HEK293T (cell line): ENCODE measurements at regions not wholly inside any gene's neighbourhood (a gene's known extent, or its start where the extent isn't known, plus 50 kb on each side); places are given as distances from the start of the nearest gene placed in this dataset.

Experiments used
- CTCF ChIA-PET: fragments of 350-600 bp; formaldehyde crosslinking; extraction: SDS; loops from one replicate; lab custom pipeline; 2021; ENCODE audit warnings: antibody characterized with exemption, inconsistent platforms; lab: Yijun Ruan, JAX
- POLR2A ChIA-PET: fragments of 350-600 bp; formaldehyde crosslinking; extraction: SDS; loops from one replicate; lab custom pipeline; 2020; ENCODE audit warnings: antibody characterized with exemption, inconsistent platforms; lab: Yijun Ruan, JAX
- DNase-seq: peaks from one replicate; pipeline ENCODE4 v3.0.0; 2012; ENCODE audit warnings: mixed read lengths; ENCODE audit errors: extremely low spot score
- ARNT ChIP-seq: fragments of 450-650 bp; IDR thresholded peaks from 2 replicates; pipeline ENCODE4 v1.6.1; 2017; ENCODE audit warnings: mild to moderate bottlenecking
- BHLHE40 ChIP-seq: fragments of 450-650 bp; IDR thresholded peaks from 2 replicates; pipeline ENCODE4 v1.6.1; 2016; ENCODE audit warnings: mild to moderate bottlenecking, moderate library complexity, borderline replicate concordance
- CTBP1 ChIP-seq: fragments of 450-650 bp; IDR thresholded peaks from 2 replicates; pipeline ENCODE4 v1.6.1; 2016; ENCODE audit warnings: borderline replicate concordance
- ELF4 ChIP-seq: fragments of 450-650 bp; IDR thresholded peaks from 2 replicates; pipeline ENCODE4 v1.6.1; 2017; ENCODE audit warnings: antibody characterized with exemption
- FOXA1 ChIP-seq: fragments of 450-650 bp; IDR thresholded peaks from 2 replicates; pipeline ENCODE4 v1.6.1; 2016; ENCODE audit warnings: mild to moderate bottlenecking
- FOXK2 ChIP-seq: fragments of 450-650 bp; IDR thresholded peaks from 2 replicates; pipeline ENCODE4 v1.6.1; 2016; ENCODE audit warnings: mild to moderate bottlenecking
- FOXM1 ChIP-seq: fragments of 450-650 bp; IDR thresholded peaks from 2 replicates; pipeline ENCODE4 v1.6.1; 2017; ENCODE audit warnings: mild to moderate bottlenecking, borderline replicate concordance
- HDGF ChIP-seq: fragments of 450-650 bp; IDR thresholded peaks from 2 replicates; pipeline ENCODE4 v1.6.1; 2017; ENCODE audit warnings: antibody characterized with exemption, borderline replicate concordance
- L3MBTL2 ChIP-seq: fragments of 450-650 bp; conservative IDR thresholded peaks from 2 replicates; pipeline ENCODE4 v1.6.1; 2016; ENCODE audit warnings: mild to moderate bottlenecking
- LEF1 ChIP-seq: fragments of 450-650 bp; IDR thresholded peaks from 2 replicates; pipeline ENCODE4 v1.6.1; 2017; ENCODE audit warnings: mild to moderate bottlenecking, borderline replicate concordance
- NFRKB ChIP-seq: fragments of 450-650 bp; IDR thresholded peaks from 2 replicates; pipeline ENCODE4 v1.6.1; 2016; ENCODE audit warnings: mild to moderate bottlenecking, moderate library complexity
- SP1 ChIP-seq: fragments of 450-650 bp; IDR thresholded peaks from 2 replicates; pipeline ENCODE4 v1.6.1; 2017
- SUZ12 ChIP-seq: fragments of 450-650 bp; IDR thresholded peaks from 2 replicates; pipeline ENCODE4 v1.6.1; 2016; ENCODE audit warnings: mild to moderate bottlenecking
- TARDBP ChIP-seq: fragments of 450-650 bp; IDR thresholded peaks from 2 replicates; pipeline ENCODE4 v1.6.1; 2016
- ZNF384 ChIP-seq: fragments of 450-650 bp; IDR thresholded peaks from 2 replicates; pipeline ENCODE4 v1.6.1; 2016
- TF ChIP-seq, protein P1 (sequence below): fragments of 450-650 bp; IDR thresholded peaks from 2 replicates; pipeline ENCODE4 v1.6.1; 2016

DNA sequence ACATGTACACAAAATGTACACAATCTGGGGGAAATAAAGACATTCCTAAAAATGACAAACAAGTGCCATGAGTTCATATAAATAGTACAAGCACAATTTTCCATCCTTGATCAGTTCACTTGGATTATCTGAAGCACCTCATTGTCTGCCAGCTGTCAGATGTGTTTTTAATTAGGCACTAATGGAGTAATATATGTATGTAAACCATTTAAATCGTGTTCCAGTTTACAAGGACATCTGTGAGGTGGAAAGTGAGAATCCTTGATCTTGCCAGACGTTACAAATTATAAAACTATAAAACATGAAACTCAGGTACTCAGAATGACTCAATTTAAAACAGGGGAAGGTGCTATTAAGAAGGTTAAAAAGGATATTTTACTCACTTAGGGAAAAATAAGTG is 1312.2 kb downstream of the PLA2G4A start:
- DNase-seq, result no peak
- no peak for TF ChIP-seq L3MBTL2
- no peak for TF ChIP-seq HDGF
- no peak for TF ChIP-seq SP1
- ChIA-PET POLR2A (no interaction called here), CTCF (no interaction called here)

DNA sequence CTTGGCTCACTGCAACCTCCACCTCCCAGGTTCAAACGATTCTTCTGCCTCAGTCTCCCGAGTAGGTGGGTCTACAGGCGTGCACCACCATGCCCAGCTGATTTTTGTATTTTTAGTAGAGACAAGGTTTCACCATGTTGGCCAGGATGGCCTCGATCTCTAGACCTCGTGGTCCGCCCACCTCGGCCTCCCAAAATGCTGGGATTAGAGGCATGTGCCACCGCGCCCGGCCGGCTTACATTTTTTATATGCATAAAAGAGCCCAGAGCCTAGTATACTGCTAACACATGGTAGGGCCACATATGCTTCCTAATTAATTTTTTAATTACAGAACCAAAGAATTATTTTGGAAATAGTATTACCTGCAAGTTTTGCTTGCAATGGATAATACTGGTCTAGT is 1325.4 kb downstream of the PLA2G4A start:
- ChIA-PET CTCF (interaction anchor here (0.7 kb wide), 1 partner anchor 53 kb away, joined by 4 read pairs; no protein-coding TSS in a partner anchor), POLR2A (no interaction called here)
- DNase-seq, result no peak
- TF ChIP-seq, protein P1, sequence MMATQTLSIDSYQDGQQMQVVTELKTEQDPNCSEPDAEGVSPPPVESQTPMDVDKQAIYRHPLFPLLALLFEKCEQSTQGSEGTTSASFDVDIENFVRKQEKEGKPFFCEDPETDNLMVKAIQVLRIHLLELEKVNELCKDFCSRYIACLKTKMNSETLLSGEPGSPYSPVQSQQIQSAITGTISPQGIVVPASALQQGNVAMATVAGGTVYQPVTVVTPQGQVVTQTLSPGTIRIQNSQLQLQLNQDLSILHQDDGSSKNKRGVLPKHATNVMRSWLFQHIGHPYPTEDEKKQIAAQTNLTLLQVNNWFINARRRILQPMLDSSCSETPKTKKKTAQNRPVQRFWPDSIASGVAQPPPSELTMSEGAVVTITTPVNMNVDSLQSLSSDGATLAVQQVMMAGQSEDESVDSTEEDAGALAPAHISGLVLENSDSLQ, result no peak
- TF ChIP-seq TARDBP (no peak), NFRKB (no peak), LEF1 (no peak), CTBP1 (no peak)

DNA sequence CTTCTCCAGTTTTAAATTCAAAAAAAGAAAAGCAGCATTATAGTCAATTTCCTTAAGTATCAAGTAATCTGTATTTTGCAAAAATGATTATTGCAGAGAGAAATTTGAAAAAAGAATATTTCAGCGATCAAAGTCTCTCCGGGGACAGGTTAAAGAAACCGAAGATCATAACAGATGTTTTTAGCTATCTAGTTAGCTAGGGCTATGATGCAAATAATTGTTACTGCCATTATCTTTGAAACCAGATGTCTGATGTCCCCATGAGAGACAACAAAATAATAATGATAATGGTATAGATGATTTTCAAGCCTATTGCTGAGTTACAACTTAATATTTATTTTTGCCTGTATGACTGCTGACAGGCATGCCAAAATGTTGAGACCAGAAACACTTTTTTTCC is 1326.0 kb downstream of the PLA2G4A start:
- DNase-seq, result no peak
- ChIA-PET POLR2A (no interaction called here), CTCF (no interaction called here)
- TF ChIP-seq ELF4 (no peak), LEF1 (no peak), SP1 (no peak), FOXK2 (no peak), FOXA1 (no peak), NFRKB (no peak), BHLHE40 (no peak), L3MBTL2 (no peak), HDGF (no peak), TARDBP (no peak)
- TF ChIP-seq, protein P1, result no peak

DNA sequence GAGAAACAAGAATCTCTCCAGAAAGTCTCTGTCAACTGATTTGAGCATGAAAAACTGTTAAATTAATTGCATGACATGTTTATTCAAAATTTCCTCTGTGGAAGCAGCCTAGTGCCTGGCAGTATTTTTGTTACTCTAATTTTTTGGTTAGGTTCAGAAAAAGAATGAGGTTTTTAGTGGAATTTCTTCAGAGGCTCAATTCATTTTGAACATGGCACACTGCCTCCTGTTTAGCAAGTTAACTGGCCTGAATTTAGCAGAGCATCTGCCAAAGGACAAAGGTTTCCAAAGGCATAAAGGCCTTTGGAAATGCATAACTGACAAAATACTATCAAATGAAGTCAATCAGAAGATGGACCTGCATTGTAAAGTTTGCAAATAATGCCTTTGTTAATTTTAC is 1326.5 kb downstream of the PLA2G4A start:
- no peak for TF ChIP-seq FOXM1
- no peak for TF ChIP-seq SP1
- no peak for TF ChIP-seq FOXA1
- no peak for TF ChIP-seq L3MBTL2
- no peak for TF ChIP-seq FOXK2
- no peak for TF ChIP-seq TARDBP
- TF ChIP-seq SUZ12, result no peak
- no peak for TF ChIP-seq ELF4
- TF ChIP-seq, protein P1, result no peak
- no peak for TF ChIP-seq LEF1
- TF ChIP-seq NFRKB, result no peak
- CTCF ChIA-PET, result no interaction called here

DNA sequence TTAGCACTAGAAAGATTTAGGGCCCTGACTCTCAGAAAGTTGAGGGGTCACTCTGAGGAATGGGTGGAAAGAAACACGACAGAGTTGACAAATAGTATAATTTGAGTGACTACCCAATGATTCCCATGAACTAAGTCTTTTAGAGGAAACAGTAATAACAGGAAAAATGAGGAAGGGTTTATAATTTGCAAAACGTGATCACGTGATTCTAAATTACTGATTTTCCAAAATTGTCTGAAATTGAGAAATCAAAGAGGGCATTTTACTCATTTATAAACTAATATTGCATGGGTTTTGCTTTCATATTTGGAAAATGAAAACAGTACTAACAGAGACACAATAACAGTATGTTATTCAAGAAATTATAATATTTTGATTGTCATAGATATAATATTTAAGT is 1335.7 kb downstream of the PLA2G4A start:
- TF ChIP-seq FOXK2, result no peak
- no peak for TF ChIP-seq SUZ12
- no peak for TF ChIP-seq NFRKB
- TF ChIP-seq BHLHE40, result no peak
- TF ChIP-seq ARNT, result no peak
- no peak for TF ChIP-seq LEF1
- no peak for TF ChIP-seq ELF4
- no peak for TF ChIP-seq HDGF
- no peak for TF ChIP-seq TARDBP
- no peak for TF ChIP-seq L3MBTL2
- TF ChIP-seq, protein P1, result no peak
- no peak for TF ChIP-seq ZNF384
- no peak for TF ChIP-seq CTBP1
- TF ChIP-seq FOXA1, result no peak
- no peak for TF ChIP-seq SP1
- TF ChIP-seq FOXM1, result no peak
- no peak for DNase-seq
- ChIA-PET POLR2A (no interaction called here), CTCF (no interaction called here)

More for the DNA sequence above, 1326.5 kb downstream of the PLA2G4A start:
- DNase-seq, result no peak
- POLR2A ChIA-PET, result no interaction called here

DNA sequence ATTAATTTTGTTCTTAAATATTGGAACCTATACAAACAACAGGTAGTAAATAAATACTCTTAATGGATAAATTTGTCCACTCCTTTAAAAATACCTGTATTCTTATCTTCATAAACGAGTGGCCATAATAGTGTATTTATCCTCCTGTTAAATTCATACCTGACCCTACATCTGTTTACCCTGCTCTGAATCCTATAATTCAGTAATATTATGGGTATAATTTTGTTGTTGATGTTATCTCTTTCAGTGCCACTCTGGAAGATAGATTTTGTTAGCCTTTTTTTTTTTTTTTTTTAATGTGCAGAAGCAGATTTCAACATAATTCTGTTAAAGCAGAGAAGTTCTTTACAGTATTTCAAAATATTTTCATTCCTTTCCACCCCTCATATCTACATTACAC is 1337.9 kb downstream of the PLA2G4A start:
- CTCF ChIA-PET, result no interaction called here
- POLR2A ChIA-PET, result no interaction called here
- DNase-seq, result no peak
- TF ChIP-seq NFRKB, result no peak
- TF ChIP-seq FOXA1, result no peak
- no peak for TF ChIP-seq SUZ12
- TF ChIP-seq ELF4, result no peak
- TF ChIP-seq FOXM1, result no peak
- TF ChIP-seq HDGF, result no peak

DNA sequence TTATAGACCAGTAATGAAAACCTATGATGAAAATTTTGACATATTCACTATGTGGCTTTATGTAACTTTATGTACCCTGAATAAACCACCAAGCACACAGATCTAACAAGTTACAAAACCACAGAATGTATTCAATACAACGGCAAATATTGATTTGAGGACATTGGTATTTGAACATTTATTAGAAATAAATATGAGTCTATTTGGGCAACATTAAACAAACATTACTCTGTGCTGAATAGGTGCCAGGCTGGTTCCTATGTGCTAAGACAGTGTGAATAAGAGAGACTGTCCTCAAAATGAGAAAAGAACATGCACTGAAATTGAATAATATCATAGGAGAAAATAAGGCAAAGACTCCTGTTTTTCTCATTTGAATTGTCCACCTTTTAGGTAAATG is 1341.2 kb downstream of the PLA2G4A start:
- POLR2A ChIA-PET, result no interaction called here
- CTCF ChIA-PET, result no interaction called here
- TF ChIP-seq FOXM1 (no peak), NFRKB (no peak), CTBP1 (no peak), FOXK2 (no peak), BHLHE40 (no peak), TARDBP (no peak), ARNT (no peak), FOXA1 (no peak)
- TF ChIP-seq, protein P1, result no peak
- DNase-seq, result no peak
